ENCODE measurements at regions not wholly inside any gene's neighbourhood (a gene's known extent, or its start where the extent isn't known, plus 50 kb on each side); places are given as distances from the start of the nearest gene placed in this dataset.
A peak's percentile ranks its signal among the peaks of the same experiment; 100 is the strongest.

DNA sequence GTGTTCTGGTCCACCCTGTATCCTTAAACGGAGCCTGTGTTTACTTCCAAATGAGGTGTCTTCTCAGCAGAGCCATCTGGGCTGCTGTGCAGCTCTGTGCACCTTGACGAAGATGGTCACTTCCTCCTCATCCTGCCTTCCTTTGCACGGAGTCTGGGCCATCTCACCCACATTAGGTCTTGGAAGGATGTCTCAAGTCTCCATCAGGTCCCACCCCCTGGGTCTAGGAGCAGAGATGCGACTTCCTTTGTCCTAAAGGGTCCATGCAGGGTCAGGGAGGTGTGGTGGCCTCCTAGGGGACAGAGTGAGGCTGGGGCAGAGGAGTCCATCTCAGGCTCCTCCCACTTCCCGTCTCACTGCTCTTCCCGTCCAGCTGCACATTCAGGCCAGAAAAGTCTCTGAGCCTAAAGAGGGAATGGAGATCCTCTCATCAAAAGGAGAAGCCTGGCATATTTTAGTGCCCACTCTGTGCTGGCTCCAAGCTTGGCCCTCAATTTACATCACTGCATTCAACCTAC lies 209.2 kb downstream of the MATN1 start:
- no peak for DNase-seq (ENCODE audit: low read depth)

DNA sequence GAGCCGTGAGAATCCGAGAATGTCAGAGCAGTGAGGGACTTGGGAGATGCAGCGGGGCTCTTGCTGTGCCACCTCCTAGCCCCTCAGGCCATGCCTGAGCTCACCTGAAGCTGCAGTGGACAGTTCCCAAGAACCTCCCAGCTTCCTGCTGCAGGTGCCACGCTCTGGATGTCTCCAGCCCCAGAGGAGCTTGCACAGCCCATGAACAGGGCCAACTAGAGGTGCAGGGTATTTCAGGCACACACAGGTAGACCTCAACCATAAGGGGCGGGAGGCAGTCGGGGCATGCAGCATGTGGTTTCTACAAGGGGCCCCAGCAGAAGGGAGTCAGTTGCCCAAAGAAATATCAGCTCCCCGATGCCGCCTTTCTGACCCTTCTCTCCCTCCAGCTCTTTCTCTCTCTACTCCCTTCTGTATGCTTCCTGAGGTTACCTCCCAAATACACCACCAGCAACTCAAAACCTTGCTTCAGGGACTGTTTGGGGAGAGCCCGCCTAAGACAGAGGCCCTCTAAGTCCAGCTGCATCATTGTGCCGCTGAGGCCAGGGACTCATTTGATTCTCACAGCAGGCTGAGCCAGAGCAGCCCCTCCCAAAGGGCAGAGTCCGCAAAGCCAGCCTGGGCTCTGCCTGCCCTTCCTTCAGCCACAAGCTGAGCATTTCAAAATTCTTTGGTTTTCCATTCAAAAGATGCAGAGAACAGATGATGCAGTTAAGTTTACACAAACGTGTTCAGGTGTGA lies 209.8 kb downstream of the MATN1 start:
- DNase-seq (ENCODE audit: low read depth): no peak

DNA sequence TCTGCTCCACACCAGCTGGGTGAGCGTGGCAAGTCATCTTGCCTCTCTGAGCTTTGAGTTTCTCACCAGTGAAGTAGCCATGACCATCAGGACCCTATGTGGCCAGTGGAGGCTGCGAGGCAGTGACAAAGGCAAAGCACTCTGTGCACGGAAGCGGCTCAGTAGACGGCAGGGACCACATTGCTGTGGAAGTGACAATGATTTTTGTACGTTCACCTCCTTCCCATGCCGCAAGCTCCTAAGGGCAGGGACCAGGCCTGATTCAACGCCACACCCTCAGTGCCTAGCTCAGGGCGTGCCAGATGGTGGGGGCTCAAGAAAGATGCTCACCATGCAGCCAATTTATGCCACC lies 210.5 kb downstream of the MATN1 start:
- DNase-seq (ENCODE audit: low read depth): no peak

GRCh38 chr1:30511991-30512913 lies 211.1 kb downstream of the MATN1 start:
- peak; percentile 38 for DNase-seq (ENCODE audit: low read depth)

- no peak for DNase-seq (ENCODE audit: low read depth)
Observed at GRCh38 chr1:30511563-30511962, 211.8 kb downstream of the MATN1 start.

DNA sequence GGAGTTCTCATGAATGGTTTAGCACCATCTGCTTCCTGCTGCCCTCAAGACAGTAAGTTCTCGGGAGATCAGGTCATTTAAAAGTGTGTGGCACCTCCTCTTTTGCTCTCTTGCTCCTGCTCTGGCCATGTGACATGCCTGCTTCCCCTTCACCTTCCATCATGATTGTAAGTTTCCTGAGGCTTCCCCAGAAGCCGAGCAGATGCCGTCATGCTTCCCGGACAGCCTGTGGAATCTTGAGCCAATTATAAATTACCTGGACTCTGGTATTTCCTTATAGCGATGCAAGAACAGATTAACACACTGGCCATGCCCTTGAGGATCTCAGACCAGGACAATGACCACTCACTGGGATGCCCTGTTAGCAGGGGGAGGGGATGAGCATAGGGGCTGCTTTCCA lies 212.3 kb downstream of the MATN1 start:
- DNase-seq (ENCODE audit: low read depth): no peak

DNA sequence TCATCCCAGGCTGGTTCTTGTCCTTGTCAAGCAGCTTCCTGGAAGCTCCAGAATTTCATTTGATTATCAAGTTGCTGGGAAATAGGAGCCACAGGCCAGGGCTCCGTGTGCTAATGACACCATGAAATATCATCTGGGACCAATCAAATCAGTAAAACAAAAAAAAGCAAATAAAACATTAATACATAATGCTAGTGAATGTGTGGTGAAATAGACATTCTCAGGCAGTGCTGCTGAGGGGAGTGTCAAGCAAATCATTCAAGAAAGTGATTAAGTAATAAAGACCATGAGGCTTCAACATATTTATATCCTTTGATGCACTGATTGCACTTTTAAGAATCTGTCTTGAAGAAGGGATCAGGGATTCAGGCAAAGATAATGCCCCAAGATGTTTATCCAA lies 213.7 kb downstream of the MATN1 start:
- no peak for DNase-seq (ENCODE audit: low read depth)

GRCh38 chr1:30508611-30509010 lies 214.8 kb downstream of the MATN1 start:
- DNase-seq (ENCODE audit: low read depth): no peak

- no peak for DNase-seq (ENCODE audit: low read depth)
Observed at GRCh38 chr1:30508175-30508448, 215.3 kb downstream of the MATN1 start.

DNA sequence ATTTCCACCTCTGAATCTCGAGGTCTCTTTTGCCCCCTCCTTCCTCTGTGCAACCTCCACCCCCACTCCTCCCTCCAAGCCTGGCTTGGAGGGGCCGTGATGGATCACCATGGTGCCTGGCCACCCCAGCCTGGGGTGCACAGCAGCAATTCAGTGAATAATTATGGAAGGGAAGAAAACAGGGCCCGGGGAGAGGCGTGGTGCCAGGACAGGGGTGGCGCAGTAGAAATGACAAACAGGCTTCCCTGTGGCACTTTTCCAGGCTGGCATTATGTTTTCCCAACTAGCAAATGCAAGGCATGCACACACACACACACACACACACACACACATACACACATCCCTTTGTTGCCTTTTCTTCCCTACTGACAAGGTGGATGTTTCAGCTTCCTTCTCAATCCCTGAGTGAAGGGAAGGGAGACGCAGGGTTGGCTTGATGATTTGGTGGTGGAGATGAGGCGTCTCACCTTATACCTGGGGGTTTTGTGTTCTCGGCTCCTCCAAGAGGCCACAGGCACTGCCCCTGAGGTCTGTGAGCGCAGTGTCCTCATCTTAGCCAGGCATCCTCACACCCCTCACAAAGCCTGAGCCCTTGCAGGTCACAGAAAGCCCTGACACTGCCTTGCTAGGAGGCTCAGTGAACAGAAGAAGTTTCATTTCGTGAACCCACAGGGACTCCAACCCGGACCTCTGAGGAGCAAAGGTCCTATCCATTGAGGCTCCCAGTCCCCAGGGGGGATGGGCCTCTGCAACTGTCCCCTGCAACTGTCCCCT lies 215.8 kb downstream of the MATN1 start:
- no peak for DNase-seq (ENCODE audit: low read depth)

- DNase-seq (ENCODE audit: low read depth): no peak
Observed at GRCh38 chr1:30507016-30507312, 216.4 kb downstream of the MATN1 start.

- DNase-seq (ENCODE audit: low read depth): no peak
Observed at GRCh38 chr1:30506291-30507015, 216.9 kb downstream of the MATN1 start.

DNA sequence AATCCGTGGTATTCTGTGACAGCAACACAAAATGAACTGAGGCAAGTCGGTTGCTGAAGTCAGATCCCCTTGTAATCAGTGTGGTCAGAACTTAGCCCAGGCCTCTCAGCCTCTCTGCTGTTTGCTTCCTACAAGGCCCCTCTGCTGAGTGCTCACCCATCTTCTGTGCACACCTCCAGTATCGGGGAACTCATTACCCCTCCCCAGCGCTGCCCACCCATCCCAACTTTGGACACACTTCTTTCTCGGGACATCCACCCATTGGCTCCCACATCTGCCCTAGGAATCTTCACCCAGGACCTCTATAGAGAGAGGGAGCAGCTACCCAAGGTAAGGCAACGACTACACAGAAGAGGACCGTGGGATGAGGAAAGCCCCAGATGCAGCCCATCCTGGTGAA lies 217.5 kb downstream of the MATN1 start:
- no peak for DNase-seq (ENCODE audit: low read depth)

DNA sequence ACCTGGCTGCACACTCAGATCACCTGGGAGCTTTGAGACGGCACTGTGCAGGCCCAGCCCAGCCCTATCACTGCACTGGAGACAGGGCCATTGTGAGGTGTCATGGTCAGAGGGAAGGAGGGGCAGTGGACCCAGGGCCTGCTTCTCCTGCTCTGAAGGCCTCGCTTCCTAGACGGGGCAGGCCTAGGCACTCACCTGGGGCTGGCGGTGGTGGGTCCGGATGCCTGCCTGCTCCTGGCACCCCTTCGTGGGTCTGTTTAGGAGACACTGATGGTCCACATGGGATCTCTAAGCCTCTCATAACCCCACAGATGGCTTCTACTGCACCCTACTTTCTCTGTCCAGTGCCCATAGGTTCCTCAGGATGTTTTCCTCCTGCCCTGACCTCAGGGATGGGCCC lies 230.9 kb downstream of the MATN1 start:
- no peak for DNase-seq (ENCODE audit: low read depth)

DNA sequence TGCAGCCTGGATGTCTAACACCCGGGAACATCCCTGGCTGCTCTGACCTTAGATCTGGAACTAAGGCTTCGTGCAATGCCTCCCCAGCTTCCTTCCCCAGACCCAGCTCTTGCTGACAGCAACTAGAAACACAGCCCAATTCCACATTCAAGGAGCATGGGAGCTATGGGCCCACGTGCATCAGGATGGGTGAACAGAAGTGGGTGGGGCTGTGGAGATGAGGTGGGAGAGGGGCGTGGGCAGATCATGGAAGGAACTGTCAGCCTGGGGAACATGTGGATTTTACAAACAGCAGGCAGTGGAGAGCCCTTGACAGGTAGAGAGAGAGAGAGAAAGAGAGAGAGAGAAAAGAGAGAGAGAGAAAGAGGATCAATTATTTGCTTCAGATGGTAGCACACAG lies 231.6 kb downstream of the MATN1 start:
- DNase-seq (ENCODE audit: low read depth): no peak

- no peak for DNase-seq (ENCODE audit: low read depth)
Observed at GRCh38 chr1:30490554-30491053, 232.8 kb downstream of the MATN1 start.

- no peak for DNase-seq (ENCODE audit: low read depth)
Observed at GRCh38 chr1:30489737-30490389, 233.5 kb downstream of the MATN1 start.

GRCh38 chr1:30488324-30488913 lies 235.0 kb downstream of the MATN1 start:
- DNase-seq (ENCODE audit: low read depth): no peak

DNA sequence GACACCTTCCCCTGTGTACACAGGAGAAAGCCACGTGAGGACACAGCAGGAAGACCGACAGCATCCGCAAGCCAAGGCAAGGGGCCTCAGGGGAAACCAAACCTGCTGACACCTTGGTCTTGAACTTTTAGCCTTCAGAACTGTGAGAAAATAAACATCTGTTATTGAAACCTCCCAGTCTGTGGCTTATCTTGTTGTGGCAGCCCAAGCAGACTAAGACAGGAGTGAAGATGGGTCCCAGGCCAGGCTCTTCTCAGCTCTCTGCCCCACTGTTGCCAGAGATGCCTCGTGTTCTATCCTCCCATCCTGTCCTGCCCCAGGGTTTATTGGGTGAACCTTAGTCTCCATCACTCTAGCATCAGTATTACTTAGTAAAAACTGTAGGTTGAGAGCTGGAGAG lies 236.3 kb downstream of the MATN1 start:
- DNase-seq (ENCODE audit: low read depth): no peak

DNA sequence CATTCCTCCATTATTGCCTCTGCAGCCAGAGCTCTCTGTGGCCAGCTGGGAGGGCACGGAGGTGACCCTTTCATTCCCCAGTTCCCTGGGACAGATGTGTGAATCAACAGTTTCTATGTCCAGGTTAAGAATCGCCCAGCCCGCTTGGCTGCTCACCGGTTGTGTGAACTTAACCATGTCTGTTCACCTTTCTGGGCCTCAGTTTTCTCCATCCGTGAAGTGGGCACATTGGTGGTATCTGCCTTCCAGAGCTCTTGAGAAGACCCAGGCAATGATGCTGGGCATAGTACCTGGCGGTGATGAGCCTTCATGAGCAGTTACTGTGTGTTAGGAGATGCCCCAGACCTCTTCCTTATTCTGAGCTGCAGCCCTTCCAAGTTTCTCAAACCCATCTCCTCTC lies 238.3 kb downstream of the MATN1 start:
- DNase-seq (ENCODE audit: low read depth): no peak

- no peak for DNase-seq (ENCODE audit: low read depth)
Observed at GRCh38 chr1:30484668-30485067, 238.7 kb downstream of the MATN1 start.
